SHP77 treated with DMSO at 0.1 percent for 48 hours (cell line): ENCODE measurements at regions not wholly inside any gene's neighbourhood (a gene's known extent, or its start where the extent isn't known, plus 50 kb on each side); places are given as distances from the start of the nearest gene placed in this dataset.
"Not testable (repeated sequence)": the region's sequence is repeated elsewhere in the genome, so short reads cannot be mapped to it uniquely, and the experiment has no call there.

Source experiments
- DNase-seq: peaks from one replicate; lab custom pipeline; 2025; lab: John Stamatoyannopoulos, UW

- DNase-seq = not testable (repeated sequence)
Measured at GRCh38 chr6:142016666-142017065, 116.1 kb upstream of the GJE1 start.

- not testable (repeated sequence) for DNase-seq
Measured at GRCh38 chr6:142015463-142015862, 117.3 kb upstream of the GJE1 start.

- no peak for DNase-seq
Measured at GRCh38 chr6:142015011-142015410, 117.7 kb upstream of the GJE1 start.

- no peak for DNase-seq
Measured at GRCh38 chr6:142014515-142014914, 118.2 kb upstream of the GJE1 start.

GRCh38 chr6:142013875-142014495 lies 118.7 kb upstream of the GJE1 start:
- DNase-seq = no peak

GRCh38 chr6:142013287-142013686 lies 119.4 kb upstream of the GJE1 start:
- DNase-seq = no peak

- no peak for DNase-seq
Measured at GRCh38 chr6:142011775-142012174, 121.0 kb upstream of the GJE1 start.

GRCh38 chr6:142011156-142011555 lies 121.6 kb upstream of the GJE1 start:
- DNase-seq = no peak

- no peak for DNase-seq
Measured at GRCh38 chr6:142009647-142010046, 123.1 kb upstream of the GJE1 start.

GRCh38 chr6:142008781-142009180 lies 123.9 kb upstream of the GJE1 start:
- DNase-seq = no peak

- no peak for DNase-seq
Measured at GRCh38 chr6:142008016-142008735, 124.5 kb upstream of the GJE1 start.

- no peak for DNase-seq
Measured at GRCh38 chr6:142005021-142005420, 127.7 kb upstream of the GJE1 start.

- DNase-seq = no peak
Measured at GRCh38 chr6:142002825-142003405, 129.8 kb upstream of the GJE1 start.

- DNase-seq = no peak
Measured at GRCh38 chr6:141996823-141997222, 135.9 kb upstream of the GJE1 start.

- DNase-seq = no peak
Measured at GRCh38 chr6:141992109-141992508, 140.6 kb upstream of the GJE1 start.

- no peak for DNase-seq
Measured at GRCh38 chr6:141990840-141991239, 141.9 kb upstream of the GJE1 start.

- DNase-seq = no peak
Measured at GRCh38 chr6:141989706-141989959, 143.1 kb upstream of the GJE1 start.

- peak; percentile 36 for DNase-seq
Measured at GRCh38 chr6:141988954-141989705, 143.6 kb upstream of the GJE1 start.

GRCh38 chr6:141988327-141988726 lies 144.4 kb upstream of the GJE1 start:
- no peak for DNase-seq

- no peak for DNase-seq
Measured at GRCh38 chr6:141986457-141986856, 146.3 kb upstream of the GJE1 start.

- no peak for DNase-seq
Measured at GRCh38 chr6:141981190-141981589, 151.5 kb upstream of the GJE1 start.

- no peak for DNase-seq
Measured at GRCh38 chr6:141977782-141978181, 154.9 kb upstream of the GJE1 start.

GRCh38 chr6:141976994-141977393 lies 155.7 kb upstream of the GJE1 start:
- no peak for DNase-seq
